GM18505 (cell line): ENCODE measurements at regions not wholly inside any gene's neighbourhood (a gene's known extent, or its start where the extent isn't known, plus 50 kb on each side); places are given as distances from the start of the nearest gene placed in this dataset.

Experiments
- ATAC-seq: cut with Tn5 transposase; IDR thresholded peaks from one replicate; pipeline ENCODE4 v1.9.1; 2021; ENCODE audit not compliant: unreplicated experiment
- POLR2A ChIP-seq: IDR thresholded peaks from 4 replicates; pipeline ENCODE4 v1.6.1; 2011; ENCODE audit warnings: borderline replicate concordance; ENCODE audit not compliant: insufficient read depth, insufficient read length; ENCODE audit errors: extremely low read depth

DNA sequence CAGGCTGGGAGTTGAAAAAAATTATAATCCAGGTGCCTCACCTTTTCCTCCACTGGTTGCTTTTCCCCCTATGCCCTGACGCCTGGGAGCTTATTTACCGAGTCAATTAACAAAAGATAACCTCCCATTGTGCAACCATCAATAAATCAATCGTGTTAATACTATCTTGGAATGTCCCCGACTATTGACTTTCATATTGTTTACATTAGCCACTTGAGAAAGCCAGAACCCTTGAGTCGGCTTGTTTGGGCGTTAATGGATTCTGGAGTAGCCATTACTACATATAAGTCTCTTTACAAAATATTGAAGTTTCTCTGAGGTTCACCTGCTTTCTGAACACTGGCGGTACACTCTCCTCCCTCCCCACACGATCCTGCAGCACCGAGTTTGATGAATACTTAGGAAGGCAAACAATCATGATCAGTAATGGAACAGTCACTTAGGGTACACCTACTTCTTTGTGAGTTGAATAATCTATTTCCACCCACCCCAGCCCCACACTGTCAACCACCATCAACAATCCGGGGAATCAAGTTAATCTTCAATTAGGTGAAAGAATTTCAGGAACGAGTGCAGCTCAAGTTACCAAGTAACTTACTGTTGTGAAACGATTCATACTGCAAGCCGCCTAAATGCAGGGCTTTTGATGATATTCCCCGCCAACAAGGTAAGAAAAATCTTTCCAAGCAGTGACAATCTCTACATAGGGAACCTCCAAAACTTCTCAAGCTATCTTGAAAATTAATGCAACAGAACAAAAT lies 159.3 kb upstream of the NR2F2 start:
- ATAC-seq: no peak
- no peak for TF ChIP-seq POLR2A

DNA sequence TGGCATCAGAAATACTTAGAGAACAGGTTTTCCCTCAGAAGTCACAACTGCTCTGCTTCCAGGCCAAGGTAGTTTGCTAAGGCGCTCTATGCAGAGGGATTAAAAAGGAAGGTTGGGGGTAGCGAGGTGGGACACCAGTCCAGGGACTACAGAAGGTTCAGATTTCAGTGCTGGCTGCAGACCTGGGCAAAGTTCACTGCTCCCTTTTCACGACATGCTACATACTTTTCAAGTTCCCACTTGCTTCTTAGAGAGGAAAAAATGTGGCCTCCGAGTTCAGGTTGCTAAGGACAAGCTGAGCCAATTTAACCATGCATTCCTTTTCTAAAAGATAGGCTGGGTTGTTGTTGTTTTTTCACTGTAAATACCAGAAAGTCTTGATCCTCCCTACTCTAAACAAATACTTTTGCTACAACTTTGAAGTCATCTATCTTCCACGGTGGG lies 158.6 kb upstream of the NR2F2 start:
- no peak for TF ChIP-seq POLR2A
- ATAC-seq: no peak

DNA sequence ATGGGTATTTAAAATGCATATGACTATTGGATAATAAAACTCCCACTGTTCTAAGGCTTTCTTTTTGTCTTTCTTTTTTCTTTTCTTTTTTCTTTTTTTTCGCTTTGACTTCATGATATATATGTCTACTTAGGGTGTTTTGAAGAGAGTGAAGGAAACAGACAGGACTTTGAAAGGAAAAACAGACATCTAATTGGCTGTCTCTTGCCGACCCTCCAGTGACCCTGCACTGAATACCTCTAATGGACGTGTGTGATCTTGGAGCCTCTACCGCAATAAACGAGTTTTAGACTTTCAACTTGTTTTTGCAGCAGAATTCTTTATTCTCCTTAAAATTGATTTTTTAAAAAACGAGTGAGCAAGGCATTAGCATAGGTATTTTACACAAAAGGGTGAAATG lies 158.1 kb upstream of the NR2F2 start:
- TF ChIP-seq POLR2A: no peak
- ATAC-seq: no peak

DNA sequence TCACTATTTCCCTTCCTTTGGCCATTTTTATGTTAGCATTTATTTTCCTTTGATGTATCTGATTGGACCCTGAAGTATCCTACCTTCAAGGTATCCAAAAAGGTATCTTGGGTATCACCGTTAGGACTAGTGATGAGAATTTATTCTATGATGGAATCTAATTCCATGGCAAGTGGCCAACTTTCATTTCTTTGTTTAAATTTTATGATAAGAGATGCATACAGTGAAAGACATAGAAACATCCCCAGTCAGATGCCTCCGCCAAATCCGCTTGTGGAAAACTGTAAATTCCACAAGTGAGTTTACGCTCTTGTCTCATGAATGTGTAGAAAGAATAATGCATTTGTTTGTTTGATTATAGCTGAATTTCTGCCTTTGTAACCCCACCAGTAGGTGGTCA lies 153.7 kb upstream of the NR2F2 start:
- no peak for TF ChIP-seq POLR2A

DNA sequence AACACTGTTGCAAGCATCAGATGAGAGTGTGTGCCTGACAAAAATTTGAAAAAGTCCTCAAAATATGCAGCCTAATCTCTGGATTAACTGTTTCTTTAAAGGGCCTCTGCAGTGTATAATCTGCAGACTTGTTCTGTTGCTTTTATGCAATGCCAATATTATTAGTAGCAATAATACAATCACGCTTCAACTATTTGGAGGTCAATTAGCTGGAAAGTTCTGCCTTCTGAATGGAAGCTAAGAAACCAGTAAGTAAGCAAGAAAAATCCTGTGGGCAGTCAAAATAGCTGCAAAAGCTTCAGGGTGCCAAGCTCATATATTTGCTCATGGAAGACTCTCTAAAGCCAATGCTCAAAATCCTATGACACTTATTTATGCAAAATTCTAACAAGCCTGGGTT lies 153.2 kb upstream of the NR2F2 start:
- TF ChIP-seq POLR2A: no peak

More for the DNA sequence above, 153.7 kb upstream of the NR2F2 start:
- ATAC-seq: no peak

DNA sequence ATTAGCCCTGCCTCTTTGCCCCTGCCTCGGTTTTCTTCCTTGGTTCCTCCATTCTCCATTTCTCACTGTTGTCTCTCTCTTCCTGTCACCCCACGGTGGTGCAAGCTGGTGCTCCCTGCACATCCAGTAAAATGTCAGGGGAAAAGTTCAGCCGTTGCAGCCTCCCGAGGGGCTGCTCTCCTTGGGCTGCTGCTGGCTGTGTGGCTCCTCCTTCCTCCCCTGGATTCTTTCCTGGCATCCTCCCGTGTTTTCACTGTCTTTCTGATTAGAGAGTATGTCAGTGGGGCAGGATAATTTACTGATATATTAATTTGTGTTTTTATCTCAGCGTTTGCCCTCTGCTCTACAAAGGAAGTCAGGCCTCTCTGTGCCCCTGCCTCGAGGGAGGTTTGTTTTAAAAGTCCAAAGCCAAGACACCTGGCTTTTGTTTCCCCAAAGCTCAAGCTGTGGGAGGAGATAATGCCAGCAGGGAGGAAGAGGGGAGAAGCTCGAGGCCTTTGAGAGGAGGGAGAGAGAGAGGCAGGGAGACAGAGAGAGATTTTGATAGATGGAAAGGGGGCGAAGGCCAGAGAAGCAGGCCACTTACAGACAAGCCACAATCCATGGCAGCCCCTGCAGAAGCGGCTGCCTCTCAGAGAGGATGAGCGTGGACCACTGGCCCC lies 150.3 kb upstream of the NR2F2 start:
- no peak for TF ChIP-seq POLR2A

More for the DNA sequence above, 153.2 kb upstream of the NR2F2 start:
- ATAC-seq: no peak

DNA sequence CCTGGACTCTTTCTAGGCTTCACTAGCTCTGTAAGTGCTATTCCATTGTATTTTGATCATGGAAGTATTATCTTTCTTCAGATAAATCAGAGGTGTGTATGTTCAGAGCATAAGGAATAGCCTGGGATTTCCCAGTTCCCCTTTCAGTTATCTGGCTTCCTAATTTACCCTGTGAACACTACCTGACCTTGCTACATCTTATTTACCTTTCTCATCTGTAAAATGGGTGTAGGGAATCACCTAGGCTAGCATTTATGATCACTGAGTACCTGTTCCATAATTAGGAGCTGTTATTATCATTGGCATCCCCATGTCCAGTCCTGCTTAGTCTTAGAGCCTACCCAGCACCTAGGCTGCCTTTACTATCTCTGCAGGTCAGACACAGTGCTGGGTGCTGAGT lies 149.3 kb upstream of the NR2F2 start:
- TF ChIP-seq POLR2A: no peak

More for the DNA sequence above, 150.3 kb upstream of the NR2F2 start:
- no peak for ATAC-seq

DNA sequence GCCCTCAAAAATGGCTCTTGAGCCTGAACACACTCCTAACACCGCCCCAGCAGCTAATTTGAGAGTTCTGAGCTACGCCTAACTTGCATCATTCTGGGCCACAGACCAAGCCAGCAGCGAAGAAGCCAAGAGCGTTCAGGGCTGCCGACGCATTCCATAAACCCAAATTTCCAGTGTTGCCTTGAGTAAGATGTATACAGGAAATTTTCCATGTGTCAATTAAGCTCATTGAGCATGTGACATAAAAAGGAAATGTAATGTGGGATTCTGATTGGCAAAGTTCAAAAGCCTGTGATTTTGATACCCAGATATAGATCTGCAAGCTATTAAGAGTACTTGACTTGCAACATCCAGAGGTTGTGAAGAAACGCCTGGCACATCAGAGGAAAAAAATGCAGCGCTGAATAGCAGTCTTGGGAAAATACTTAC lies 148.6 kb upstream of the NR2F2 start:
- ATAC-seq: no peak
- TF ChIP-seq POLR2A: no peak

More for the DNA sequence above, 149.3 kb upstream of the NR2F2 start:
- ATAC-seq: no peak

DNA sequence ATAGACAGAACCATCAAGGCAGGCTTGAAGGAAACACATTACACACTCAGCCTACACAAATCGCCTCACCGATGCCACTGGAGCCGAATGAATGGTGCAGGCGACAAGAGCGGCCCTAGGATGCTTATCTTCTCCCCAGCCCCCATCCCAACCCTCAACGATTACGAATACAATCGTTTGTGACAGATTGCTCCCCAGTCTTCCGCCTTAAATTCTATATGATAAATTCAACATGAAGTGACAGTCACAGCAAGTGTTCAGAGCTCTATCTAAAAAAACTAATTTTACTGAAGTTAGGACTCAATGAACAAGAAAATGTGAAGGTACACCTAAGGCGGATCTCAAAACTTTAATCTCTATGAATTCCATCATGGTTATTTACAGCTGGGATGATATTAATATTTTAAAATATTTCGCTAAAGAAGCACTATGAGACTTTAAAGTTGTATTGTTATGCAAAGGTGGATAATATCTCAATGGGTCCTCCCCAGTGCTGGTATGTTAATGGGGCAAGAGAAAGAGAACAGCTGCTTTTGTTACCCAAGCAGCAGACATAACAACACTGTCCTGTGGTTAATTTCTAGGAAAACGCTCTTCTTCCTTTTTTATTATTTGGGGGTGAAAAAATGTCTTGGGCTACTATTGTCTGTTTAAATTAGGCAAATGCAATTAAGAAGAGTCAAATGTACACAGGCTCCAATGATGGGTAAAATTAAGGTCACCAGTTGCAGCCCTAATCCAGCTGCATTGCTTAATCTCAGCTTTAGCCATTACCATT lies 147.6 kb upstream of the NR2F2 start:
- no peak for TF ChIP-seq POLR2A
- no peak for ATAC-seq

DNA sequence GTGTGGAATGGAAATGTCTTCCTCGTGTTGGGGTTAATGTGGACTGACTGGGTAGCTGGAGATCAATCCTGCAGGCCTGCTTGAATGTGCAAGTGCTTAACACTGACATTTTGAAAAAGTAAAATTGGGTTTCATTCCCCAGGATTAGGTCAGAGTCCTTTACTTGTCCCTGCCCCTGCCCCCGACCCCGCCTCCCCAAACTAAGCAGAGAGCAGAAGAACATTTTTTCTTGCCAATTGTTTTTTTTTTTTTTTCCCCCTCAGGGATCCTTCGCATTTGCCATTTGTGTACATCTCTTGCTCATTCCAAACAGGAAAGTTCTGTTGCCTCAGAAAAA lies 147.0 kb upstream of the NR2F2 start:
- TF ChIP-seq POLR2A: no peak
- ATAC-seq: no peak

DNA sequence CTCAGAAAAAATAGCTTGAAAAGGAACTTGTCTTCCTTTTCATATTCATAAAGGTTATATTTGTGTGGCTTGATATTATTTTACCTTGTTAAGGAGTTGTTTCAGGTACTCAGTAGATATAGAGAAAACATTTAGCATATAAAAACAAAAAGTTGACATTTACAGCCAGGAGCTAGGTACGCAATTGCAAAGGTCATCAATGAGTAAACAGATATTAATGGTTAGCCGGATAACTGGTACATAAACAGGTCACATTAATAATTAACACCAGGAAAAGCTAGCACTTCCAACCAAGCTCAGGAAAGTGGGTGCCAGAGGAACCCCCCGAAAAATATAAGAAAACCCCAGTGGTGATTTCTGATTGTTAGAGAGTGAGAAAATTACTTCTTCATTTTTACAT lies 146.6 kb upstream of the NR2F2 start:
- no peak for TF ChIP-seq POLR2A
- no peak for ATAC-seq

DNA sequence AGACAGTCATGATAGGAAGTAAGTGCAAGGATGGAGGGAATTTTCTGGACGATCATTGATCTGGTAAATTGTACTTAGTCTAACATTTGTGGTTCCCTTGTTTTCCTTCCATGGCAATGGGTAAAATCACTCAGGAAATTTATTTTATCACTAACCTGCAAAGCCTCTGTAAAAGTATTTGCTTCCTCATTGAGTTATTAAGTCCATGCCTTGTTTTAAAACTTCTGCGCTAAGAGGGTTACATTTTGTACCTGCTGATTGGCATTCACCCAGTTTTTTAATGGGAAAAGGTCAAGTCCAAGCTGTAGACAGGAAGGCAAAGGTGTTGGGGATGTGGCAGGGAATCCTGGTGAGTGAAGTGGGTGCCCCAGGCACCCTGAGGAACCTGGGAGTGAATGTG lies 146.2 kb upstream of the NR2F2 start:
- ATAC-seq: no peak
- no peak for TF ChIP-seq POLR2A

DNA sequence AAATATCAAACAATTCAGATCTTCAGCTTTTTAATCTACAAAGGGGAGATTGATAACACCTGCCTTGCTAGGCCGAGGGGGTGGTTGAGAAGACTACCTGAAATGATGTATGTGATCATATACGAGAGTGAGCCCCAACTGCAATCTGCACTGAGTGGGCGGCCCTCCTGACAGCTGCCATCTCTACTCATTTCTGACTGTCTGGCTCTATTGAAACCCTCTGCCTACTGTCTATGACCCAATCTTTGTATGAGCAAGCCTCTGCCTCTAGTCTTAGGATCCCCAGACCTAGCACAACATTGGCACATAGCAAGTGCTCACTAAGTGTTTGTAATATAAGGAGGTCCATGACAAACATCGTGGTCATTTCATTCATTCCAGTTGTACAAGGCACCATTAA lies 144.4 kb upstream of the NR2F2 start:
- ATAC-seq: no peak
- no peak for TF ChIP-seq POLR2A
